Breast epithelium (tissue), 4 donors: ENCODE measurements at regions not wholly inside any gene's neighbourhood (a gene's known extent, or its start where the extent isn't known, plus 50 kb on each side); places are given as distances from the start of the nearest gene placed in this dataset.

Experiments
- DNase-seq, 2 donors: peaks; one replicate each; pipeline ENCODE4 v3.0.0-alpha.2; 2019; ENCODE audit warnings: low spot score in 2 of 2
- H3K27ac ChIP-seq, 2 donors: fragments of 200-600 bp; sonication (generic) in 1 of 2; one replicate each; pipeline ENCODE4 v1.5.1; 2016 to 2019; ENCODE audit warnings: mild to moderate bottlenecking in 1 of 2
- H3K27me3 ChIP-seq, 2 donors: fragments of 200-600 bp; sonication (generic) in 1 of 2; one replicate each; pipeline versions ENCODE4 v1.5.1 to v1.6.0; 2017 to 2019; ENCODE audit warnings: control low read depth in 1 of 2, mild to moderate bottlenecking in 1 of 2
- H3K36me3 ChIP-seq: fragments of 200-600 bp; one replicate; pipeline ENCODE4 v1.5.1; 2019
- H3K4me1 ChIP-seq, 2 donors: fragments of 200-600 bp; sonication (generic); one replicate each; pipeline ENCODE4 v1.5.1; 2016 to 2019; ENCODE audit warnings: control low read depth in 1 of 2
- H3K4me3 ChIP-seq, 3 donors: fragments of 200-600 bp; sonication (generic); 1 replicate in 2 of 3; 2 replicates in 1 of 3; pipeline ENCODE4 v1.5.1; 2016 to 2019; ENCODE audit warnings: mild to moderate bottlenecking in 3 of 3, moderate library complexity in 2 of 3
- H3K9me3 ChIP-seq, 2 donors: fragments of 200-600 bp; sonication (generic) in 1 of 2; one replicate each; pipeline ENCODE4 v1.5.1; 2016 to 2019; ENCODE audit warnings: control low read depth in 1 of 2
- CTCF ChIP-seq, 3 donors: fragments of 450-650 bp; IDR thresholded peaks; one replicate each; pipeline ENCODE4 v1.5.1; 2016 to 2017; ENCODE audit warnings: antibody characterized with exemption in 3 of 3, mild to moderate bottlenecking in 3 of 3, moderate library complexity in 3 of 3
- POLR2A ChIP-seq: fragments of 450-650 bp; IDR thresholded peaks from one replicate; pipeline ENCODE4 v1.6.1; 2016; ENCODE audit warnings: antibody characterized with exemption, mild to moderate bottlenecking, moderate library complexity
- POLR2AphosphoS5 ChIP-seq, 3 donors: sonication (generic); formaldehyde crosslinking; IDR thresholded peaks; one replicate each; pipeline ENCODE4 v1.6.1; 2017; ENCODE audit warnings: antibody characterized with exemption in 3 of 3
- intact Hi-C: fragments of 100-400 bp; cut with DNase I; formaldehyde crosslinking; loops from one replicate; pipeline ENCODE4 v1.15.1; 2023; ENCODE audit warnings: low total_unique reads

GRCh38 chr18:47519706-47520105 is 268.2 kb upstream of the SKOR2 start:
- Histone ChIP-seq H3K36me3 (no peaks in the 10 kb centered on the region), H3K4me1 (no peaks in the 10 kb centered on the region), H3K4me3 (no peak overlapping the region), H3K27ac (no peak overlapping the region), H3K9me3 (no peaks in the 10 kb centered on the region), H3K27me3 (no peaks in the 10 kb centered on the region)
- DNase-seq: no peak
- TF ChIP-seq CTCF (IDR thresholded peaks at IDR 0.05): no peak
- intact Hi-C loops: no loop called here

GRCh38 chr18:47519277-47519676 is 267.8 kb upstream of the SKOR2 start:
- intact Hi-C loops: no loop called here
- no peak for DNase-seq
- H3K4me3 ChIP-seq: no peak overlapping the region

GRCh38 chr18:47513614-47514013 is 262.2 kb upstream of the SKOR2 start:
- no peaks in the 10 kb centered on the region for H3K9me3 ChIP-seq
- TF ChIP-seq CTCF (IDR thresholded peaks at IDR 0.05) (no peak), POLR2A (no peak), POLR2AphosphoS5 (IDR thresholded peaks at IDR 0.05) (no peak)
- H3K4me1 ChIP-seq: no peaks in the 10 kb centered on the region
- no peaks in the 10 kb centered on the region for H3K27me3 ChIP-seq
- no peaks in the 10 kb centered on the region for H3K36me3 ChIP-seq
- H3K27ac ChIP-seq: no peak overlapping the region
- no peak overlapping the region for H3K4me3 ChIP-seq
- intact Hi-C loops: no loop called here
- DNase-seq: no peak

More at GRCh38 chr18:47519277-47519676, 267.8 kb upstream of the SKOR2 start:
- Histone ChIP-seq H3K27ac (no peak overlapping the region), H3K27me3 (no peaks in the 10 kb centered on the region), H3K36me3 (no peaks in the 10 kb centered on the region), H3K9me3 (no peaks in the 10 kb centered on the region), H3K4me1 (no peaks in the 10 kb centered on the region)
- TF ChIP-seq POLR2AphosphoS5 (IDR thresholded peaks at IDR 0.05) (no peak), CTCF (IDR thresholded peaks at IDR 0.05) (no peak), POLR2A (no peak)

- DNase-seq: no peak
- no peak overlapping the region for H3K27ac ChIP-seq
- no peaks in the 10 kb centered on the region for H3K4me1 ChIP-seq
- intact Hi-C loops: no loop called here
- no peak overlapping the region for H3K4me3 ChIP-seq
- H3K9me3 ChIP-seq: no peaks in the 10 kb centered on the region
- TF ChIP-seq POLR2A: no peak
- TF ChIP-seq CTCF (IDR thresholded peaks at IDR 0.05): no peak
- TF ChIP-seq POLR2AphosphoS5 (IDR thresholded peaks at IDR 0.05): no peak
- no peaks in the 10 kb centered on the region for H3K36me3 ChIP-seq
- H3K27me3 ChIP-seq: no peaks in the 10 kb centered on the region
Observed at GRCh38 chr18:47512726-47513435, 261.4 kb upstream of the SKOR2 start.

- H3K4me1 ChIP-seq: no peaks in the 10 kb centered on the region
- no peak for DNase-seq
- H3K36me3 ChIP-seq: no peaks in the 10 kb centered on the region
- no peak overlapping the region for H3K27ac ChIP-seq
- H3K27me3 ChIP-seq: no peaks in the 10 kb centered on the region
- TF ChIP-seq POLR2AphosphoS5 (IDR thresholded peaks at IDR 0.05): no peak
- TF ChIP-seq CTCF (IDR thresholded peaks at IDR 0.05): no peak
- TF ChIP-seq POLR2A: no peak
- intact Hi-C loops: no loop called here
- no peak overlapping the region for H3K4me3 ChIP-seq
- no peaks in the 10 kb centered on the region for H3K9me3 ChIP-seq
Observed at GRCh38 chr18:47512056-47512455, 260.6 kb upstream of the SKOR2 start.
